PC-3 (cell line): ENCODE measurements at regions not wholly inside any gene's neighbourhood (a gene's known extent, or its start where the extent isn't known, plus 50 kb on each side); places are given as distances from the start of the nearest gene placed in this dataset.

Source experiments
- ATAC-seq: fragments of 200-7000 bp; cut with Tn5 transposase; 2 replicates; pipeline ENCODE4 v1.9.1; 2020; ENCODE audit warnings: mild to moderate bottlenecking, moderate library complexity
- BruUV-seq: library from RNA; stranded (reverse); fragments of 400-500 nt; replicated peaks from 2 replicates; lab custom pipeline; 2021; lab: Mats Ljungman, UMichigan
- CTCF ChIA-PET: fragments of 300-600 bp; sonication (Branson Sonifier 250); formaldehyde crosslinking; loops from one replicate; lab custom pipeline; 2022; ENCODE audit warnings: antibody characterized with exemption; lab: Charles Lee
- POLR2A ChIA-PET: fragments of 300-600 bp; sonication (Branson Sonifier 250); formaldehyde crosslinking; loops from one replicate; lab custom pipeline; 2022; ENCODE audit warnings: antibody characterized with exemption; ENCODE audit not compliant: unreplicated experiment; lab: Charles Lee
- DNase-seq: peaks from one replicate; pipeline ENCODE4 v3.0.0-alpha.2; 2015
- H2AFZ ChIP-seq: fragments of 300-600 bp; sonication (generic); 2 replicates; pipeline ENCODE4 v1.6.0; 2016; ENCODE audit warnings: antibody characterized with exemption, low read length
- H3F3A ChIP-seq: fragments of 300-600 bp; sonication (generic); one replicate; pipeline ENCODE4 v1.6.0; 2017; ENCODE audit warnings: antibody characterized with exemption, low read length, control low read depth, mild to moderate bottlenecking; ENCODE audit not compliant: unreplicated experiment
- H3K27ac ChIP-seq: fragments of 300-600 bp; sonication (generic); 2 replicates; pipeline ENCODE4 v1.5.1; 2016; ENCODE audit warnings: mild to moderate bottlenecking, low read length
- H3K27me3 ChIP-seq: fragments of 300-600 bp; sonication (generic); 2 replicates; pipeline ENCODE4 v1.6.1; 2016; ENCODE audit warnings: low read length, mixed read lengths
- H3K36me3 ChIP-seq: fragments of 300-600 bp; sonication (generic); 2 replicates; pipeline ENCODE4 v1.6.1; 2016; ENCODE audit warnings: low read depth, mixed run types, low read length, mixed read lengths
- H3K4me1 ChIP-seq: fragments of 300-600 bp; sonication (generic); 2 replicates; pipeline ENCODE4 v1.5.1; 2016; ENCODE audit warnings: low read length; ENCODE audit not compliant: insufficient read depth
- H3K4me2 ChIP-seq: fragments of 300-600 bp; sonication (generic); 2 replicates; pipeline ENCODE4 v1.6.0; 2016; ENCODE audit warnings: low read length
- H3K4me3 ChIP-seq: fragments of 300-600 bp; sonication (generic); 2 replicates; pipeline ENCODE4 v1.5.1; 2016; ENCODE audit warnings: mild to moderate bottlenecking, low read length, mixed read lengths
- H3K79me2 ChIP-seq: fragments of 300-600 bp; sonication (generic); 2 replicates; pipeline ENCODE4 v1.6.1; 2017; ENCODE audit warnings: low read length, mixed read lengths
- H3K9ac ChIP-seq: fragments of 300-600 bp; sonication (generic); 2 replicates; pipeline ENCODE4 v1.6.0; 2016; ENCODE audit warnings: mild to moderate bottlenecking, low read length
- H3K9me2 ChIP-seq: fragments of 300-600 bp; sonication (generic); replicated peaks from 2 replicates; pipeline ENCODE4 v1.6.1; 2016; ENCODE audit warnings: mixed run types, low read length, mixed read lengths
- H3K9me3 ChIP-seq: fragments of 300-600 bp; sonication (generic); 2 replicates; pipeline ENCODE4 v1.6.1; 2016; ENCODE audit warnings: low read length, mixed read lengths
- H4K20me1 ChIP-seq: fragments of 300-600 bp; sonication (generic); 2 replicates; pipeline ENCODE4 v1.6.1; 2016; ENCODE audit warnings: low read length, mixed read lengths
- CTCF ChIP-seq: fragments of 300-600 bp; sonication (generic); conservative IDR thresholded peaks from 2 replicates; pipeline ENCODE4 v1.5.1; 2017; ENCODE audit warnings: antibody characterized with exemption, low read depth, mild to moderate bottlenecking, low read length
- EZH2 ChIP-seq: fragments of 300-600 bp; sonication (generic); IDR thresholded peaks from one replicate; pipeline ENCODE4 v1.6.1; 2017; ENCODE audit warnings: antibody characterized with exemption, mild to moderate bottlenecking, low read length; ENCODE audit not compliant: unreplicated experiment
- EZH2phosphoT487 ChIP-seq: fragments of 300-600 bp; sonication (generic); IDR thresholded peaks from 2 replicates; pipeline ENCODE4 v1.6.1; 2018; ENCODE audit warnings: mild to moderate bottlenecking, antibody characterized with exemption, low read length, borderline replicate concordance
- intact Hi-C: fragments of 100-400 bp; cut with micrococcal nuclease; formaldehyde crosslinking; loops from 2 replicates; pipeline ENCODE4 v1.9.0; 2023

DNA sequence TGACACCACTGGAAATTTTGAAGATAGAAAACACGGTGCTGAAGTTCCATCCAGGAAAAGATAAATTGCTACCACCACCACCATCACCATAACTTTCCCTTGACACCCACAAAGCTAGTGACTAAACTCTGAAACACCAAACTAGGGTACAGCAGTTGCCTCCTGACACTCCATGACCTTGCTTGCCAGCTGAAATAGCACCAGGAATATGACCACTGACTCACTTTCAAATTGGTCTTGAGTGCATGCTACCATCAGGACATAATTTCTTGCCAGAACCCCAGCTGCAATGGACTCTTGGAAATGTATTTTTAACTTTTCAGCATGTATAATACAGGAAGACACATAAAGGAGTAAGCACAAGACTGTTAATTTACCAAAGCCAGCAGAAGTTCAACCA lies 283.3 kb downstream of the CENPC start:
- no TSS peak for BruUV-seq
- CTCF ChIA-PET, result no interaction called here

DNA sequence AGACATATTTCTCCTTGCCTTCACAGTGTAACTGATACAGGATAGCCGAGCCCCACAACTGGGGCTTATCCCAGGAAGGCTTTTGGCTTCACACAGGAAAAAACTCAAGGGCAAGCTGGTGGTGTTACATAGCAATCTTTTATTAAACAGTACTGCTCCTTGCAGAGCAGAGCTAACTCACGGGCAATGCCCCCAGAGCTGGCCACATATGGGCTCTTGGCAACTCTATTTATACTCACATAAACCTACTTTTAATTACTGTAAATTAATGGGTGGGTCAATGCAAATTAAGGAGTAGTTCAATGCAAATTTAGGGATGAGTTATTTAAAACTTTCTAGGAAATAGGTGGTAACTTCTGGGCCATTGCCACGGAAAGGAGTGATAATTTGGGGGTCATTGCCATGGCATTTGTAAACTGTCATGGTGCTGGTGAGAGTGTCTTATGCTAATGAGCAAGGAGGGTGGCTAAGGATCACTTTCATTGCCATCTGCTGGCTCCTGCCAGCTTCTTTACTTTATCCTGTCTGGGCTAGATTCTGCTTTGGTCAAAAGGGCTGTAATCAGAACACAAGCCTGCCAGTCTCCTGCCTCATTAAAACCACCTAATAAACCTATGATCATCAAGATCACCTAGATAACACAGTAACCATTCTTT lies 288.8 kb downstream of the CENPC start:
- Histone ChIP-seq H3K4me1 (no peaks in the 10 kb centered on the region), H4K20me1 (no peaks in the 10 kb centered on the region), H3K27ac (no peak overlapping the region), H3K27me3 (no peaks in the 10 kb centered on the region), H3K9me3 (no peaks in the 10 kb centered on the region), H3F3A (no peaks in the 10 kb centered on the region), H3K4me3 (no peak overlapping the region), H2AFZ (no peak overlapping the region), H3K79me2 (no peaks in the 10 kb centered on the region), H3K4me2 (no peak overlapping the region), H3K9me2 (no peaks in the 10 kb centered on the region), H3K9ac (no peak overlapping the region), H3K36me3 (no peaks in the 10 kb centered on the region)
- ChIA-PET CTCF (no interaction called here), POLR2A (no interaction called here)
- DNase-seq (no peak), ATAC-seq (no peak)
- TF ChIP-seq EZH2phosphoT487 (no peak), CTCF (no peak), EZH2 (no peak)
- BruUV-seq, result no TSS peak
- intact Hi-C loops, result no loop called here

More for the DNA sequence above, 283.3 kb downstream of the CENPC start:
- TF ChIP-seq CTCF (no peak), EZH2phosphoT487 (no peak), EZH2 (no peak)
- H3K27ac ChIP-seq, result no peak overlapping the region
- intact Hi-C loops, result no loop called here
- 0 out of 2 replicates have a peak, but pooled peaks cover 5% of the 10 kb centered on the region for H3K9me3 ChIP-seq
- H3K4me2 ChIP-seq, result no peak overlapping the region
- no peaks in the 10 kb centered on the region for H3K9me2 ChIP-seq
- no peak overlapping the region for H3K4me3 ChIP-seq
- H3K9ac ChIP-seq, result no peak overlapping the region
- H3K4me1 ChIP-seq, result no peaks in the 10 kb centered on the region
- no peaks in the 10 kb centered on the region for H3K79me2 ChIP-seq
- H3K27me3 ChIP-seq, result no peaks in the 10 kb centered on the region
- H4K20me1 ChIP-seq, result no peaks in the 10 kb centered on the region
- ATAC-seq (no peak), DNase-seq (no peak)
- POLR2A ChIA-PET, result no interaction called here
- no peaks in the 10 kb centered on the region for H3F3A ChIP-seq
- H2AFZ ChIP-seq, result no peak overlapping the region
- no peaks in the 10 kb centered on the region for H3K36me3 ChIP-seq

- Histone ChIP-seq H3K36me3 (no peaks in the 10 kb centered on the region), H3K9me3 (no peaks in the 10 kb centered on the region), H3K4me2 (no peak overlapping the region), H3K79me2 (no peaks in the 10 kb centered on the region), H3F3A (no peaks in the 10 kb centered on the region), H3K27ac (no peak overlapping the region), H3K27me3 (peaks cover 4% of the 10 kb centered on the region; the same call in 1 of the 2 replicates), H3K4me1 (no peaks in the 10 kb centered on the region), H3K9ac (no peak overlapping the region), H4K20me1 (no peaks in the 10 kb centered on the region), H2AFZ (no peak overlapping the region), H3K9me2 (no peaks in the 10 kb centered on the region), H3K4me3 (no peak overlapping the region)
- ATAC-seq, result no peak
- intact Hi-C loops, result no loop called here
- no TSS peak for BruUV-seq
- CTCF ChIA-PET, result no interaction called here
- POLR2A ChIA-PET, result no interaction called here
- no peak for DNase-seq
- TF ChIP-seq EZH2 (no peak), CTCF (no peak), EZH2phosphoT487 (no peak)
Observed at GRCh38 chr4:67250131-67250896, 295.0 kb downstream of the CENPC start.
